ENCODE measurements at regions not wholly inside any gene's neighbourhood (a gene's known extent, or its start where the extent isn't known, plus 50 kb on each side); places are given as distances from the start of the nearest gene placed in this dataset.

GRCh38 chr2:12624384-12624783, 92.4 kb upstream of the TRIB2 start:
- no peak for TF ChIP-seq CTCF (IDR thresholded peaks at IDR 0.05; ENCODE audit: low read depth, low read length)
- no peak for TF ChIP-seq POLR2A (IDR thresholded peaks at IDR 0.05; ENCODE audit: extremely low read depth, insufficient read length)
- TF ChIP-seq MYC (IDR thresholded peaks at IDR 0.05; ENCODE audit: low read depth, low read length) = no peak
- no peak for TF ChIP-seq MAX (IDR thresholded peaks at IDR 0.05; ENCODE audit: low read depth, low read length)
